ENCODE measurements at regions not wholly inside any gene's neighbourhood (a gene's known extent, or its start where the extent isn't known, plus 50 kb on each side); places are given as distances from the start of the nearest gene placed in this dataset.

- H3K4me3 ChIP-seq (ENCODE audit: low read length) = no peak overlapping the region
- H3K27me3 ChIP-seq (ENCODE audit: control insufficient read depth, insufficient read depth, low read length) = no peaks in the 10 kb centered on the region
- no peak overlapping the region for H3K27ac ChIP-seq (ENCODE audit: low read length)
- no CpG with 5 or more reads among the region's 1 CpG for WGBS (ENCODE audit: insufficient coverage, insufficient read length)
- DNase-seq (ENCODE audit: low read depth, low spot score) = no peak
- no peaks in the 10 kb centered on the region for H3K36me3 ChIP-seq (ENCODE audit: control insufficient read depth, insufficient read depth, low read length)
- no peaks in the 10 kb centered on the region for H3K4me1 ChIP-seq (ENCODE audit: control insufficient read depth, insufficient read depth, low read length)
- no peaks in the 10 kb centered on the region for H3K9me3 ChIP-seq (ENCODE audit: control insufficient read depth, insufficient read depth, low read length)
These were observed 511.3 kb upstream of the FAM98A start for GRCh38 chr2:34110392-34110791.

GRCh38 chr2:34107811-34108210 is 508.7 kb upstream of the FAM98A start:
- no peaks in the 10 kb centered on the region for H3K9me3 ChIP-seq (ENCODE audit: control insufficient read depth, insufficient read depth, low read length)
- no peak for DNase-seq (ENCODE audit: low read depth, low spot score)
- H3K27me3 ChIP-seq (ENCODE audit: control insufficient read depth, insufficient read depth, low read length) = no peaks in the 10 kb centered on the region
- no peaks in the 10 kb centered on the region for H3K36me3 ChIP-seq (ENCODE audit: control insufficient read depth, insufficient read depth, low read length)
- H3K4me1 ChIP-seq (ENCODE audit: control insufficient read depth, insufficient read depth, low read length) = no peaks in the 10 kb centered on the region
- no peak overlapping the region for H3K4me3 ChIP-seq (ENCODE audit: low read length)
- no peak overlapping the region for H3K27ac ChIP-seq (ENCODE audit: low read length)
- WGBS (ENCODE audit: insufficient coverage, insufficient read length) = no CpG with 5 or more reads among the region's 1 CpG

- WGBS (ENCODE audit: insufficient coverage, insufficient read length) = no CpG with 5 or more reads among the region's 5 CpGs
- Histone ChIP-seq H3K27me3 (ENCODE audit: control insufficient read depth, insufficient read depth, low read length) (no peaks in the 10 kb centered on the region), H3K36me3 (ENCODE audit: control insufficient read depth, insufficient read depth, low read length) (no peaks in the 10 kb centered on the region), H3K9me3 (ENCODE audit: control insufficient read depth, insufficient read depth, low read length) (no peaks in the 10 kb centered on the region), H3K4me1 (ENCODE audit: control insufficient read depth, insufficient read depth, low read length) (no peaks in the 10 kb centered on the region), H3K27ac (ENCODE audit: low read length) (no peak overlapping the region), H3K4me3 (ENCODE audit: low read length) (no peak overlapping the region)
- no peak for DNase-seq (ENCODE audit: low read depth, low spot score)
These were observed 506.1 kb upstream of the FAM98A start for GRCh38 chr2:34105006-34105767.

GRCh38 chr2:34104601-34105000 is 505.5 kb upstream of the FAM98A start:
- Histone ChIP-seq H3K27me3 (ENCODE audit: control insufficient read depth, insufficient read depth, low read length) (no peaks in the 10 kb centered on the region), H3K9me3 (ENCODE audit: control insufficient read depth, insufficient read depth, low read length) (no peaks in the 10 kb centered on the region), H3K4me3 (ENCODE audit: low read length) (no peak overlapping the region), H3K27ac (ENCODE audit: low read length) (no peak overlapping the region), H3K36me3 (ENCODE audit: control insufficient read depth, insufficient read depth, low read length) (no peaks in the 10 kb centered on the region), H3K4me1 (ENCODE audit: control insufficient read depth, insufficient read depth, low read length) (no peaks in the 10 kb centered on the region)
- WGBS (ENCODE audit: insufficient coverage, insufficient read length) = no CpG with 5 or more reads among the region's 1 CpG
- DNase-seq (ENCODE audit: low read depth, low spot score) = no peak

- H3K4me1 ChIP-seq (ENCODE audit: control insufficient read depth, insufficient read depth, low read length) = no peaks in the 10 kb centered on the region
- no peaks in the 10 kb centered on the region for H3K27me3 ChIP-seq (ENCODE audit: control insufficient read depth, insufficient read depth, low read length)
- WGBS (ENCODE audit: insufficient coverage, insufficient read length) = no CpG with 5 or more reads among the region's 2 CpGs
- H3K36me3 ChIP-seq (ENCODE audit: control insufficient read depth, insufficient read depth, low read length) = no peaks in the 10 kb centered on the region
- no peak overlapping the region for H3K27ac ChIP-seq (ENCODE audit: low read length)
- H3K4me3 ChIP-seq (ENCODE audit: low read length) = no peak overlapping the region
- no peak for DNase-seq (ENCODE audit: low read depth, low spot score)
- H3K9me3 ChIP-seq (ENCODE audit: control insufficient read depth, insufficient read depth, low read length) = no peaks in the 10 kb centered on the region
These were observed 504.3 kb upstream of the FAM98A start for GRCh38 chr2:34103437-34103836.

GRCh38 chr2:34102339-34102738 is 503.2 kb upstream of the FAM98A start:
- Histone ChIP-seq H3K9me3 (ENCODE audit: control insufficient read depth, insufficient read depth, low read length) (no peaks in the 10 kb centered on the region), H3K27ac (ENCODE audit: low read length) (no peak overlapping the region), H3K36me3 (ENCODE audit: control insufficient read depth, insufficient read depth, low read length) (no peaks in the 10 kb centered on the region), H3K27me3 (ENCODE audit: control insufficient read depth, insufficient read depth, low read length) (no peaks in the 10 kb centered on the region), H3K4me1 (ENCODE audit: control insufficient read depth, insufficient read depth, low read length) (no peaks in the 10 kb centered on the region), H3K4me3 (ENCODE audit: low read length) (no peak overlapping the region)
- no CpG with 5 or more reads among the region's 2 CpGs for WGBS (ENCODE audit: insufficient coverage, insufficient read length)
- DNase-seq (ENCODE audit: low read depth, low spot score) = no peak

GRCh38 chr2:34099377-34099776 is 500.3 kb upstream of the FAM98A start:
- Histone ChIP-seq H3K27me3 (ENCODE audit: control insufficient read depth, insufficient read depth, low read length) (no peaks in the 10 kb centered on the region), H3K4me3 (ENCODE audit: low read length) (no peak overlapping the region), H3K27ac (ENCODE audit: low read length) (no peak overlapping the region), H3K36me3 (ENCODE audit: control insufficient read depth, insufficient read depth, low read length) (no peaks in the 10 kb centered on the region), H3K9me3 (ENCODE audit: control insufficient read depth, insufficient read depth, low read length) (no peaks in the 10 kb centered on the region), H3K4me1 (ENCODE audit: control insufficient read depth, insufficient read depth, low read length) (no peaks in the 10 kb centered on the region)
- WGBS (ENCODE audit: insufficient coverage, insufficient read length) = no CpG with 5 or more reads among the region's 2 CpGs
- no peak for DNase-seq (ENCODE audit: low read depth, low spot score)

- H3K27me3 ChIP-seq (ENCODE audit: control insufficient read depth, insufficient read depth, low read length) = no peaks in the 10 kb centered on the region
- H3K36me3 ChIP-seq (ENCODE audit: control insufficient read depth, insufficient read depth, low read length) = no peaks in the 10 kb centered on the region
- no CpG with 5 or more reads among the region's 2 CpGs for WGBS (ENCODE audit: insufficient coverage, insufficient read length)
- no peaks in the 10 kb centered on the region for H3K9me3 ChIP-seq (ENCODE audit: control insufficient read depth, insufficient read depth, low read length)
- no peaks in the 10 kb centered on the region for H3K4me1 ChIP-seq (ENCODE audit: control insufficient read depth, insufficient read depth, low read length)
- H3K4me3 ChIP-seq (ENCODE audit: low read length) = no peak overlapping the region
- no peak overlapping the region for H3K27ac ChIP-seq (ENCODE audit: low read length)
- DNase-seq (ENCODE audit: low read depth, low spot score) = no peak
These were observed 499.2 kb upstream of the FAM98A start for GRCh38 chr2:34098256-34098655.

- Histone ChIP-seq H3K27ac (ENCODE audit: low read length) (no peak overlapping the region), H3K4me3 (ENCODE audit: low read length) (no peak overlapping the region), H3K36me3 (ENCODE audit: control insufficient read depth, insufficient read depth, low read length) (no peaks in the 10 kb centered on the region), H3K9me3 (ENCODE audit: control insufficient read depth, insufficient read depth, low read length) (no peaks in the 10 kb centered on the region), H3K4me1 (ENCODE audit: control insufficient read depth, insufficient read depth, low read length) (no peaks in the 10 kb centered on the region), H3K27me3 (ENCODE audit: control insufficient read depth, insufficient read depth, low read length) (no peaks in the 10 kb centered on the region)
- DNase-seq (ENCODE audit: low read depth, low spot score) = peak; percentile 45
- WGBS (ENCODE audit: insufficient coverage, insufficient read length) = no CpG with 5 or more reads among the region's 3 CpGs
These were observed 497.6 kb upstream of the FAM98A start for GRCh38 chr2:34096562-34097171.

- Histone ChIP-seq H3K27me3 (ENCODE audit: control insufficient read depth, insufficient read depth, low read length) (no peaks in the 10 kb centered on the region), H3K4me1 (ENCODE audit: control insufficient read depth, insufficient read depth, low read length) (no peaks in the 10 kb centered on the region), H3K36me3 (ENCODE audit: control insufficient read depth, insufficient read depth, low read length) (no peaks in the 10 kb centered on the region), H3K9me3 (ENCODE audit: control insufficient read depth, insufficient read depth, low read length) (no peaks in the 10 kb centered on the region), H3K27ac (ENCODE audit: low read length) (no peak overlapping the region), H3K4me3 (ENCODE audit: low read length) (no peak overlapping the region)
- DNase-seq (ENCODE audit: low read depth, low spot score) = no peak
- WGBS (ENCODE audit: insufficient coverage, insufficient read length) = no CpG with 5 or more reads among the region's 3 CpGs
These were observed 494.7 kb upstream of the FAM98A start for GRCh38 chr2:34093790-34094189.

GRCh38 chr2:34070196-34070595 is 471.1 kb upstream of the FAM98A start:
- WGBS (ENCODE audit: insufficient coverage, insufficient read length) = no CpG with 5 or more reads among the region's 2 CpGs

More at GRCh38 chr2:34070196-34070595, 471.1 kb upstream of the FAM98A start:
- Histone ChIP-seq H3K36me3 (ENCODE audit: control insufficient read depth, insufficient read depth, low read length) (no peaks in the 10 kb centered on the region), H3K4me1 (ENCODE audit: control insufficient read depth, insufficient read depth, low read length) (no peaks in the 10 kb centered on the region), H3K9me3 (ENCODE audit: control insufficient read depth, insufficient read depth, low read length) (0 out of 2 replicates have a peak, but pooled peaks cover 2% of the 10 kb centered on the region), H3K27me3 (ENCODE audit: control insufficient read depth, insufficient read depth, low read length) (no peaks in the 10 kb centered on the region), H3K27ac (ENCODE audit: low read length) (no peak overlapping the region), H3K4me3 (ENCODE audit: low read length) (no peak overlapping the region)
- no peak for DNase-seq (ENCODE audit: low read depth, low spot score)

Measured in iPS DF 6.9 (cell line).